IMR-90 (cell line): ENCODE measurements at regions not wholly inside any gene's neighbourhood (a gene's known extent, or its start where the extent isn't known, plus 50 kb on each side); places are given as distances from the start of the nearest gene placed in this dataset.

Source experiments
- ATAC-seq: fragments of 200-7000 bp; cut with Tn5 transposase; 2 replicates; pipeline ENCODE4 v1.9.1; 2020; ENCODE audit warnings: low read depth, mild to moderate bottlenecking, moderate library complexity
- BruUV-seq: library from RNA; stranded (reverse); fragments of 400-500 nt; replicated peaks from 2 replicates; lab custom pipeline; 2021; lab: Mats Ljungman, UMichigan
- CTCF ChIA-PET: fragments of 300-600 bp; formaldehyde crosslinking; extraction: SDS; loops from one replicate; lab custom pipeline; 2021; ENCODE audit warnings: antibody characterized with exemption; lab: Yijun Ruan, JAX
- POLR2A ChIA-PET: fragments of 300-600 bp; sonication (Branson Sonifier 250); formaldehyde crosslinking; loops from one replicate; lab custom pipeline; 2022; ENCODE audit warnings: antibody characterized with exemption; ENCODE audit not compliant: unreplicated experiment; lab: Charles Lee
- DNase-seq: peaks from one replicate; pipeline ENCODE4 v3.0.0; 2013
- H2AFZ ChIP-seq: replicated peaks from 2 replicates; pipeline ENCODE3; 2013; ENCODE audit warnings: low read length, mild to moderate bottlenecking; ENCODE audit not compliant: poor library complexity
- H2AK5ac ChIP-seq: 2 replicates; pipeline ENCODE4 v1.6.1; 2013; ENCODE audit warnings: low read depth, low read length, inconsistent platforms
- H2AK9ac ChIP-seq: replicated peaks from 2 replicates; pipeline ENCODE3; 2013; ENCODE audit warnings: mild to moderate bottlenecking, low read depth, low read length, moderate library complexity; ENCODE audit not compliant: poor library complexity
- H2BK120ac ChIP-seq: 2 replicates; pipeline ENCODE4 v1.6.1; 2013; ENCODE audit warnings: low read depth, low read length, inconsistent platforms
- H2BK15ac ChIP-seq: 3 replicates; pipeline ENCODE4 v1.6.1; 2013; ENCODE audit warnings: low read depth, low read length, inconsistent platforms
- H2BK20ac ChIP-seq: 2 replicates; pipeline ENCODE4 v1.6.1; 2013; ENCODE audit warnings: low read depth, mild to moderate bottlenecking, inconsistent platforms, low read length, moderate library complexity
- H2BK5ac ChIP-seq: 2 replicates; pipeline ENCODE4 v1.6.1; 2013; ENCODE audit warnings: mild to moderate bottlenecking, low read depth, low read length, inconsistent platforms; ENCODE audit not compliant: poor library complexity, severe bottlenecking
- H3K14ac ChIP-seq: replicated peaks from 2 replicates; pipeline ENCODE4 v1.6.1; 2013; ENCODE audit warnings: low read depth, low read length, inconsistent platforms
- H3K18ac ChIP-seq: 2 replicates; pipeline ENCODE4 v1.6.1; 2013; ENCODE audit warnings: low read depth, low read length, control low read depth
- H3K23ac ChIP-seq: 2 replicates; pipeline ENCODE4 v1.6.1; 2013; ENCODE audit warnings: low read depth, low read length, inconsistent platforms
- H3K27ac ChIP-seq: 2 replicates; pipeline ENCODE4 v1.5.1; 2013; ENCODE audit warnings: mild to moderate bottlenecking, control low read depth, low read length; ENCODE audit not compliant: insufficient read depth
- H3K27me3 ChIP-seq: 2 replicates; pipeline ENCODE4 v1.6.1; 2013; ENCODE audit warnings: low read length; ENCODE audit not compliant: control insufficient read depth, insufficient read depth
- H3K36me3 ChIP-seq: 2 replicates; pipeline ENCODE4 v1.6.1; 2013; ENCODE audit warnings: low read length, mixed read lengths; ENCODE audit not compliant: control insufficient read depth, insufficient read depth
- H3K4ac ChIP-seq: 2 replicates; pipeline ENCODE4 v1.6.1; 2013; ENCODE audit warnings: low read depth, low read length, inconsistent platforms
- H3K4me1 ChIP-seq: 2 replicates; pipeline ENCODE4 v1.6.1; 2013; ENCODE audit warnings: low read length, mixed read lengths; ENCODE audit not compliant: control insufficient read depth, insufficient read depth
- H3K4me2 ChIP-seq: 2 replicates; pipeline ENCODE4 v1.6.1; 2013; ENCODE audit warnings: low read depth, mild to moderate bottlenecking, control low read depth, low read length, moderate library complexity
- H3K4me3 ChIP-seq: 2 replicates; pipeline ENCODE4 v1.5.1; 2013; ENCODE audit warnings: low read depth, mild to moderate bottlenecking, control low read depth, low read length, moderate library complexity; ENCODE audit not compliant: insufficient read depth
- H3K56ac ChIP-seq: 2 replicates; pipeline ENCODE4 v1.6.1; 2013; ENCODE audit warnings: low read length, inconsistent platforms; ENCODE audit not compliant: insufficient read depth; ENCODE audit errors: extremely low read depth
- H3K79me1 ChIP-seq, 2 experiments: 2 replicates each; pipeline ENCODE4 v1.6.1; 2013; ENCODE audit warnings: low read length in 2 of 2, inconsistent platforms in 1 of 2, low read depth in 1 of 2
- H3K9ac ChIP-seq: 2 replicates; pipeline ENCODE4 v1.6.1; 2013; ENCODE audit warnings: low read depth, low read length, control low read depth
- H3K9me1 ChIP-seq: 2 replicates; pipeline ENCODE4 v1.6.1; 2013; ENCODE audit warnings: low read length, inconsistent platforms; ENCODE audit not compliant: insufficient read depth
- H3K9me3 ChIP-seq: 2 replicates; pipeline ENCODE4 v1.6.1; 2013; ENCODE audit warnings: low read length; ENCODE audit not compliant: control insufficient read depth, insufficient read depth
- H4K20me1 ChIP-seq: 2 replicates; pipeline ENCODE4 v1.6.1; 2013; ENCODE audit warnings: low read length, inconsistent platforms; ENCODE audit not compliant: insufficient read depth
- H4K5ac ChIP-seq: 2 replicates; pipeline ENCODE4 v1.6.1; 2013; ENCODE audit warnings: mild to moderate bottlenecking, low read depth, low read length, control low read depth
- H4K8ac ChIP-seq, 2 experiments: 2 replicates each; pipeline ENCODE4 v1.6.1; 2013; ENCODE audit warnings: low read depth in 2 of 2, low read length in 2 of 2, control low read depth in 1 of 2, inconsistent platforms in 1 of 2
- H4K91ac ChIP-seq: 2 replicates; pipeline ENCODE4 v1.6.1; 2013; ENCODE audit warnings: low read depth, low read length, inconsistent platforms; ENCODE audit not compliant: insufficient read depth
- CHD1 ChIP-seq: IDR thresholded peaks from 2 replicates; pipeline ENCODE4 v1.6.1; 2012; ENCODE audit warnings: low read depth, low read length, improper control_type of control experiment
- FOS ChIP-seq: fragments of 150-350 bp; IDR thresholded peaks from 2 replicates; pipeline ENCODE4 v1.6.1; 2016; ENCODE audit warnings: low read depth, low read length
- MAFK ChIP-seq: IDR thresholded peaks from 2 replicates; pipeline ENCODE4 v1.6.1; 2012; ENCODE audit warnings: low read depth, low read length, improper control_type of control experiment
- MAZ ChIP-seq: IDR thresholded peaks from 2 replicates; pipeline ENCODE4 v1.6.1; 2012; ENCODE audit warnings: low read depth, mild to moderate bottlenecking, low read length, improper control_type of control experiment, moderate library complexity, borderline replicate concordance
- MXI1 ChIP-seq: IDR thresholded peaks from 2 replicates; pipeline ENCODE4 v1.6.1; 2012; ENCODE audit warnings: low read depth, mild to moderate bottlenecking, low read length, moderate library complexity, borderline replicate concordance
- POLR2A ChIP-seq: IDR thresholded peaks from 2 replicates; pipeline ENCODE4 v1.6.1; 2012; ENCODE audit warnings: mild to moderate bottlenecking, low read depth, low read length
- RAD21 ChIP-seq: IDR thresholded peaks from 2 replicates; pipeline ENCODE4 v1.6.1; 2012; ENCODE audit warnings: low read length, improper control_type of control experiment
- SMC3 ChIP-seq: fragments of 150-350 bp; IDR thresholded peaks from 2 replicates; pipeline ENCODE4 v1.6.1; 2016; ENCODE audit warnings: low read depth, mild to moderate bottlenecking, antibody characterized with exemption, low read length, moderate library complexity
- WGBS, 2 experiments: methylation state at CpG; one replicate each; pipeline versions ENCODE4 v1.1.5 to v1.1.7; 2013; ENCODE audit warnings: missing lambda C conversion rate in 2 of 2; ENCODE audit not compliant: insufficient read length in 1 of 2; ENCODE audit errors: extremely low coverage in 2 of 2; 5-methylcytosine and 5-hydroxymethylcytosine counted together
- dilution Hi-C: fragments of 300-500 bp; cut with HindIII; formaldehyde crosslinking; loops from one replicate; pipeline ENCODE4 v1.14.3; 2018; ENCODE audit warnings: low sequenced_read_pairs; ENCODE audit not compliant: unreplicated experiment
- in situ Hi-C: fragments of 300-500 bp; cut with MboI; formaldehyde crosslinking; loops from 3 replicates; pipeline ENCODE4 v1.14.3; 2019; ENCODE audit warnings: low sequenced_read_pairs, inconsistent platforms, mixed read lengths
- intact Hi-C: fragments of 100-400 bp; cut with micrococcal nuclease; formaldehyde crosslinking; loops from 2 replicates; pipeline ENCODE4 v1.10.0; 2022
- TF ChIP-seq, protein P1 (sequence below): fragments of 150-350 bp; IDR thresholded peaks from 2 replicates; pipeline ENCODE4 v1.6.1; 2016; ENCODE audit warnings: low read depth, mild to moderate bottlenecking, low read length, moderate library complexity, borderline replicate concordance
- TF ChIP-seq, protein P2 (sequence below): fragments of 150-350 bp; IDR thresholded peaks from 2 replicates; pipeline ENCODE4 v1.6.1; 2017; ENCODE audit warnings: mild to moderate bottlenecking, antibody characterized with exemption, low read length, low read depth

DNA sequence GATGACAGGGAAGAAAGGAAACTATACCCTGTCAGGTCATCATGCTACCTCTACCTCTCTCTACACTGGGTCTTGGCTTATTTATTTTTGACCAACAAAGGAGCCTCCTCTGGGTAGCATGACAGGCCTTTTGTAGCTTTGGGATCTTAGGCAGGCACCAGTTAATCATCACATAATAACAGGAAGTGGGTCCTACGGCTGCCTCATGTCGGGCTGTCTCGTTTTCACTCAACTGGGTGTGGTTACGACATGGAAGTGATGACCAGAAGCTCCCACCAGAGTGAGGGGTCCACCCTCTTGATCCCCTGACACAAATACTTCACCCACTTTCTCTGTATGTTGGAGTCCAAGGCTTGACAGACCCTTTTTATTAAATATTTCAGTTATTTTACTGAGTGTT lies 105.3 kb downstream of the CD47 start:
- H2AK5ac ChIP-seq, result no peak overlapping the region
- DNase-seq, result no peak
- no peak overlapping the region for H3K23ac ChIP-seq
- no peak overlapping the region for H3K4me3 ChIP-seq
- no peak overlapping the region for H4K5ac ChIP-seq
- no peak overlapping the region for H3K9ac ChIP-seq
- H3K36me3 ChIP-seq, result no peaks in the 10 kb centered on the region
- no peak overlapping the region for H3K4ac ChIP-seq
- no peak overlapping the region for H2BK120ac ChIP-seq
- H4K91ac ChIP-seq, result no peak overlapping the region
- dilution Hi-C loops, result no loop called here
- no peak overlapping the region; a peak in 1 of 4 replicates for H4K8ac ChIP-seq
- H3K18ac ChIP-seq, result no peak overlapping the region
- no TSS peak for BruUV-seq
- no peak for ATAC-seq
- H2BK5ac ChIP-seq, result no peak overlapping the region
- ChIA-PET CTCF (no interaction called here), POLR2A (no interaction called here)
- H2AK9ac ChIP-seq, result no peak overlapping the region
- no peak for TF ChIP-seq RAD21
- TF ChIP-seq, protein P1, sequence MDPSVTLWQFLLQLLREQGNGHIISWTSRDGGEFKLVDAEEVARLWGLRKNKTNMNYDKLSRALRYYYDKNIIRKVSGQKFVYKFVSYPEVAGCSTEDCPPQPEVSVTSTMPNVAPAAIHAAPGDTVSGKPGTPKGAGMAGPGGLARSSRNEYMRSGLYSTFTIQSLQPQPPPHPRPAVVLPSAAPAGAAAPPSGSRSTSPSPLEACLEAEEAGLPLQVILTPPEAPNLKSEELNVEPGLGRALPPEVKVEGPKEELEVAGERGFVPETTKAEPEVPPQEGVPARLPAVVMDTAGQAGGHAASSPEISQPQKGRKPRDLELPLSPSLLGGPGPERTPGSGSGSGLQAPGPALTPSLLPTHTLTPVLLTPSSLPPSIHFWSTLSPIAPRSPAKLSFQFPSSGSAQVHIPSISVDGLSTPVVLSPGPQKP, result no peak
- TF ChIP-seq, protein P2, sequence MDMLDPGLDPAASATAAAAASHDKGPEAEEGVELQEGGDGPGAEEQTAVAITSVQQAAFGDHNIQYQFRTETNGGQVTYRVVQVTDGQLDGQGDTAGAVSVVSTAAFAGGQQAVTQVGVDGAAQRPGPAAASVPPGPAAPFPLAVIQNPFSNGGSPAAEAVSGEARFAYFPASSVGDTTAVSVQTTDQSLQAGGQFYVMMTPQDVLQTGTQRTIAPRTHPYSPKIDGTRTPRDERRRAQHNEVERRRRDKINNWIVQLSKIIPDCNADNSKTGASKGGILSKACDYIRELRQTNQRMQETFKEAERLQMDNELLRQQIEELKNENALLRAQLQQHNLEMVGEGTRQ, result no peak
- no peak for TF ChIP-seq CHD1
- no peak for TF ChIP-seq FOS
- TF ChIP-seq MAZ, result no peak
- TF ChIP-seq SMC3, result no peak
- no peak for TF ChIP-seq POLR2A
- no peak for TF ChIP-seq MAFK
- TF ChIP-seq MXI1, result no peak
- peak overlapping the region; percentile 35 for H2AFZ ChIP-seq
- H2BK20ac ChIP-seq, result no peak overlapping the region
- H2BK15ac ChIP-seq, result no peak overlapping the region
- no peaks in the 10 kb centered on the region for H3K79me1 ChIP-seq
- peaks cover 12% of the 10 kb centered on the region for H3K4me1 ChIP-seq
- intact Hi-C loops, result no loop called here
- no peak overlapping the region for H3K4me2 ChIP-seq
- H3K9me1 ChIP-seq, result peaks cover 13% of the 10 kb centered on the region; the same call in 1 of the 2 replicates
- H3K14ac ChIP-seq, result no peak overlapping the region
- H3K27me3 ChIP-seq, result no peaks in the 10 kb centered on the region
- H3K9me3 ChIP-seq, result no peaks in the 10 kb centered on the region
- H3K27ac ChIP-seq, result no peak overlapping the region
- H3K56ac ChIP-seq, result no peak overlapping the region
- in situ Hi-C loops, result no loop called here
- no CpG with 5 or more reads among the region's 4 CpGs for WGBS, 2 experiments
- H4K20me1 ChIP-seq, result no peaks in the 10 kb centered on the region
